Limb (tissue), 2 donors: ENCODE measurements at regions not wholly inside any gene's neighbourhood (a gene's known extent, or its start where the extent isn't known, plus 50 kb on each side); places are given as distances from the start of the nearest gene placed in this dataset.

ENCODE experiments used
- DNase-seq, 2 donors: peaks; one replicate each; pipeline ENCODE4 v3.0.0-alpha.2; 2016; ENCODE audit errors: extremely low spot score in 2 of 2

GRCh38 chr7:26598867-26599266 lies 265.5 kb downstream of the SKAP2 start:
- DNase-seq: no peak

- DNase-seq: no peak
Measured at GRCh38 chr7:26599982-26600381, 264.4 kb downstream of the SKAP2 start.

- DNase-seq: no peak
Measured at GRCh38 chr7:26600411-26600810, 264.0 kb downstream of the SKAP2 start.

GRCh38 chr7:26603631-26604030 lies 260.8 kb downstream of the SKAP2 start:
- peak in 1 of 2 donors; percentile 11 for DNase-seq

GRCh38 chr7:26608402-26608801 lies 256.0 kb downstream of the SKAP2 start:
- no peak for DNase-seq

GRCh38 chr7:26609082-26609481 lies 255.3 kb downstream of the SKAP2 start:
- no peak for DNase-seq

- no peak for DNase-seq
Measured at GRCh38 chr7:26609532-26609931, 254.9 kb downstream of the SKAP2 start.

GRCh38 chr7:26612742-26613141 lies 251.6 kb downstream of the SKAP2 start:
- no peak for DNase-seq

- no peak for DNase-seq
Measured at GRCh38 chr7:26614503-26614902, 249.9 kb downstream of the SKAP2 start.

- DNase-seq: no peak
Measured at GRCh38 chr7:26616235-26616634, 248.2 kb downstream of the SKAP2 start.

- no peak for DNase-seq
Measured at GRCh38 chr7:26617066-26617465, 247.3 kb downstream of the SKAP2 start.
